ENCODE measurements at regions not wholly inside any gene's neighbourhood (a gene's known extent, or its start where the extent isn't known, plus 50 kb on each side); places are given as distances from the start of the nearest gene placed in this dataset.

GRCh38 chr15:79659691-79660090 is 227.6 kb downstream of the MINAR1 start:
- Histone ChIP-seq H3K4me1 (no peaks in the 10 kb centered on the region), H3K9ac (ENCODE audit: low read depth in 2 of 2, low read length in 2 of 2) (no peak overlapping the region), H3K27me3 (no peaks in the 10 kb centered on the region), H3K4me3 (no peak overlapping the region), H3K36me3 (no peaks in the 10 kb centered on the region), H3K9me3 (no peaks in the 10 kb centered on the region), H3K27ac (no peak overlapping the region)
- TF ChIP-seq, protein P1, sequence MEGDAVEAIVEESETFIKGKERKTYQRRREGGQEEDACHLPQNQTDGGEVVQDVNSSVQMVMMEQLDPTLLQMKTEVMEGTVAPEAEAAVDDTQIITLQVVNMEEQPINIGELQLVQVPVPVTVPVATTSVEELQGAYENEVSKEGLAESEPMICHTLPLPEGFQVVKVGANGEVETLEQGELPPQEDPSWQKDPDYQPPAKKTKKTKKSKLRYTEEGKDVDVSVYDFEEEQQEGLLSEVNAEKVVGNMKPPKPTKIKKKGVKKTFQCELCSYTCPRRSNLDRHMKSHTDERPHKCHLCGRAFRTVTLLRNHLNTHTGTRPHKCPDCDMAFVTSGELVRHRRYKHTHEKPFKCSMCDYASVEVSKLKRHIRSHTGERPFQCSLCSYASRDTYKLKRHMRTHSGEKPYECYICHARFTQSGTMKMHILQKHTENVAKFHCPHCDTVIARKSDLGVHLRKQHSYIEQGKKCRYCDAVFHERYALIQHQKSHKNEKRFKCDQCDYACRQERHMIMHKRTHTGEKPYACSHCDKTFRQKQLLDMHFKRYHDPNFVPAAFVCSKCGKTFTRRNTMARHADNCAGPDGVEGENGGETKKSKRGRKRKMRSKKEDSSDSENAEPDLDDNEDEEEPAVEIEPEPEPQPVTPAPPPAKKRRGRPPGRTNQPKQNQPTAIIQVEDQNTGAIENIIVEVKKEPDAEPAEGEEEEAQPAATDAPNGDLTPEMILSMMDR (IDR thresholded peaks at IDR 0.05) = no peak
- intact Hi-C loops (cut with DNase I) = no loop called here
- DNase-seq = no peak

DNA sequence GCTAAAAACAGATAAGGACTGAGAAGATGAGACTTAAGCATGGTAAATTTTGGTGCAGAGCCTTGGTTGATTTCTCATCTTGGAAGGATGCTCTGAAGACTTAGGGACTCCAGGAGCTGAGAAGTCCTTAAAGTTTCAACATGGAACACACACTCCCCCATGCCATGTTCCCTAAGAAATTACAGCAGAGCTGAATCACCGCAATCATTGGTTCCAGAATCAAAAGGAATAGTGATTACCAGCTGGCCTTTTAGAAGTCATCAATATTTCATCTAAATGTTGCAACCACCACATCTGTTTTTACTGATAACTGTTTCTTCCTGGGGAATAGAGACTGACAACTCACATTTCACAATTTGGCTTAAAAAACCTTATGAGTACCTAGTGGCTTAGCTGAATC is 229.3 kb downstream of the MINAR1 start:
- Histone ChIP-seq H3K27ac (no peak overlapping the region), H3K27me3 (no peaks in the 10 kb centered on the region), H3K9me3 (no peaks in the 10 kb centered on the region), H3K4me3 (no peak overlapping the region), H3K9ac (ENCODE audit: low read depth in 2 of 2, low read length in 2 of 2) (no peak overlapping the region), H3K36me3 (no peaks in the 10 kb centered on the region), H3K4me1 (no peaks in the 10 kb centered on the region)
- intact Hi-C loops (cut with DNase I) = no loop called here
- TF ChIP-seq, protein P1 (IDR thresholded peaks at IDR 0.05) = no peak
- no peak for DNase-seq

GRCh38 chr15:79673416-79674123 is 223.2 kb downstream of the MTHFS start:
- Histone ChIP-seq H3K4me1 (no peaks in the 10 kb centered on the region), H3K9ac (ENCODE audit: low read depth in 2 of 2, low read length in 2 of 2) (no peak overlapping the region), H3K4me3 (no peak overlapping the region), H3K36me3 (no peaks in the 10 kb centered on the region), H3K9me3 (no peaks in the 10 kb centered on the region), H3K27me3 (no peaks in the 10 kb centered on the region), H3K27ac (no peak overlapping the region)
- DNase-seq = no peak
- intact Hi-C loops (cut with DNase I) = no loop called here
- TF ChIP-seq, protein P1 (IDR thresholded peaks at IDR 0.05) = no peak

- TF ChIP-seq, protein P1 (IDR thresholded peaks at IDR 0.05) = no peak
- Histone ChIP-seq H3K27me3 (no peaks in the 10 kb centered on the region), H3K27ac (no peak overlapping the region)
Measured at GRCh38 chr15:79674124-79674465, 222.7 kb downstream of the MTHFS start.

GRCh38 chr15:79675982-79676381 is 220.8 kb downstream of the MTHFS start:
- Histone ChIP-seq H3K36me3 (no peaks in the 10 kb centered on the region), H3K9ac (ENCODE audit: low read depth in 2 of 2, low read length in 2 of 2) (no peak overlapping the region), H3K4me3 (no peak overlapping the region), H3K27ac (no peak overlapping the region), H3K27me3 (no peaks in the 10 kb centered on the region), H3K9me3 (no peaks in the 10 kb centered on the region), H3K4me1 (no peaks in the 10 kb centered on the region)
- TF ChIP-seq, protein P1 (IDR thresholded peaks at IDR 0.05) = no peak
- intact Hi-C loops (cut with DNase I) = no loop called here
- DNase-seq = no peak

More at GRCh38 chr15:79674124-79674465, 222.7 kb downstream of the MTHFS start:
- H3K4me3 ChIP-seq = no peak overlapping the region
- no peak overlapping the region for H3K9ac ChIP-seq (ENCODE audit: low read depth in 2 of 2, low read length in 2 of 2)
- intact Hi-C loops (cut with DNase I) = no loop called here
- H3K4me1 ChIP-seq = no peaks in the 10 kb centered on the region
- DNase-seq = no peak
- no peaks in the 10 kb centered on the region for H3K36me3 ChIP-seq
- H3K9me3 ChIP-seq = no peaks in the 10 kb centered on the region

Data from colonic mucosa (tissue), 4 donors.